ENCODE measurements at regions not wholly inside any gene's neighbourhood (a gene's known extent, or its start where the extent isn't known, plus 50 kb on each side); places are given as distances from the start of the nearest gene placed in this dataset.

GRCh38 chr9:81417941-81418340 lies 271.4 kb downstream of the TLE1 start:
- H2BK120ac ChIP-seq (ENCODE audit: low read depth, low read length, poor library complexity, severe bottlenecking) = no peak overlapping the region
- H2BK5ac ChIP-seq (ENCODE audit: insufficient read length, low read length) = no peak overlapping the region
- no peak overlapping the region for H3K4me3 Mint-ChIP-seq
- H3K27ac ChIP-seq (ENCODE audit: insufficient read length, low read depth, low read length) = no peak overlapping the region
- no peaks in the 10 kb centered on the region for H3K9me3 ChIP-seq (ENCODE audit: control insufficient read depth, low read depth, low read length)
- H4K8ac ChIP-seq (replicated peaks; ENCODE audit: insufficient read length, low read depth, low read length) = no peak overlapping the region
- H3T11ph ChIP-seq (ENCODE audit: low read length) = no peak overlapping the region
- H3K9me3 Mint-ChIP-seq = peaks cover 11 to 14% of the 10 kb centered on the region in 2 experiments
- H3K56ac ChIP-seq (ENCODE audit: insufficient read length, low read depth, low read length) = no peak overlapping the region
- no peak overlapping the region for H3K4me2 ChIP-seq (ENCODE audit: insufficient read depth, insufficient read length, low read length)
- H2AFZ ChIP-seq (ENCODE audit: low read length) = no peak overlapping the region
- no peak overlapping the region for H3K27ac Mint-ChIP-seq
- no peaks in the 10 kb centered on the region for H3K23me2 ChIP-seq (ENCODE audit: insufficient read length, low read depth, low read length, poor library complexity, severe bottlenecking)
- H3K79me2 ChIP-seq (ENCODE audit: insufficient read depth, low read length) = no peaks in the 10 kb centered on the region
- no peak for TF ChIP-seq CTCF (conservative IDR thresholded peaks at IDR 0.05)
- no peaks in the 10 kb centered on the region for H4K20me1 ChIP-seq (ENCODE audit: control insufficient read depth, insufficient read depth, insufficient read length)
- no peak overlapping the region for H4K91ac ChIP-seq (ENCODE audit: insufficient read length, low read depth, low read length)
- no peak overlapping the region for H3K23ac ChIP-seq (ENCODE audit: insufficient read length, low read depth, low read length)
- no peaks in the 10 kb centered on the region for H3K27me3 ChIP-seq (ENCODE audit: insufficient read depth, low read length)
- no peaks in the 10 kb centered on the region for H3K4me1 ChIP-seq (ENCODE audit: insufficient read depth, low read length)
- no peak overlapping the region for H3K18ac ChIP-seq (ENCODE audit: insufficient read length, low read depth, low read length)
- H4K5ac ChIP-seq (ENCODE audit: insufficient read length, low read depth, low read length) = no peak overlapping the region
- no peak overlapping the region for H3K4ac ChIP-seq (ENCODE audit: low read depth, low read length)
- no peak overlapping the region for H3K9ac ChIP-seq (ENCODE audit: extremely low read depth, insufficient read length, low read length)
- no peaks in the 10 kb centered on the region for H3K79me1 ChIP-seq (ENCODE audit: insufficient read depth, low read depth, low read length, poor library complexity, severe bottlenecking)
- H2BK20ac ChIP-seq (ENCODE audit: low read depth, low read length, poor library complexity, severe bottlenecking) = no peak overlapping the region
- no peak for DNase-seq
- H3K36me3 Mint-ChIP-seq (ENCODE audit: insufficient read depth in 1 of 3, low read depth in 3 of 3) = peaks cover 0 to 11% (median 0%) of the 10 kb centered on the region in 3 experiments; a peak in 1 of 7 replicates
- H3K27me3 Mint-ChIP-seq (ENCODE audit: low read depth) = no peaks in the 10 kb centered on the region
- no peak overlapping the region for H3K14ac ChIP-seq (ENCODE audit: insufficient read depth, low read length)
- no peak overlapping the region for H2BK12ac ChIP-seq (ENCODE audit: insufficient read length, low read depth, low read length)
- H2AK5ac ChIP-seq (ENCODE audit: insufficient read length, low read length) = no peak overlapping the region
- no peak overlapping the region for H2BK15ac ChIP-seq (ENCODE audit: low read depth, low read length)
- H3K4me1 Mint-ChIP-seq = no peaks in the 10 kb centered on the region

All from H9 (cell line).